ENCODE measurements at regions not wholly inside any gene's neighbourhood (a gene's known extent, or its start where the extent isn't known, plus 50 kb on each side); places are given as distances from the start of the nearest gene placed in this dataset.
A peak's percentile ranks its signal among the peaks of the same experiment; 100 is the strongest.
"Not testable (repeated sequence)": the region's sequence is repeated elsewhere in the genome, so short reads cannot be mapped to it uniquely, and the experiment has no call there.

GRCh38 chr1:56129837-56130236, 449.5 kb downstream of the PLPP3 start:
- Histone ChIP-seq H3K36me3 (ENCODE audit: control insufficient read depth, insufficient read depth, low read length, severe bottlenecking) (no peaks in the 10 kb centered on the region), H3K4me3 (ENCODE audit: low read length) (no peak overlapping the region), H3K27me3 (replicated peaks; ENCODE audit: control insufficient read depth, insufficient read depth, low read length) (no peaks in the 10 kb centered on the region), H3K4me1 (ENCODE audit: control insufficient read depth, insufficient read depth, low read length) (peaks cover 13% of the 10 kb centered on the region), H3K9ac (ENCODE audit: low read length) (no peak overlapping the region), H3K9me3 (ENCODE audit: control insufficient read depth, low read length) (no peaks in the 10 kb centered on the region)
- DNase-seq (ENCODE audit: low read depth) = no peak

DNA sequence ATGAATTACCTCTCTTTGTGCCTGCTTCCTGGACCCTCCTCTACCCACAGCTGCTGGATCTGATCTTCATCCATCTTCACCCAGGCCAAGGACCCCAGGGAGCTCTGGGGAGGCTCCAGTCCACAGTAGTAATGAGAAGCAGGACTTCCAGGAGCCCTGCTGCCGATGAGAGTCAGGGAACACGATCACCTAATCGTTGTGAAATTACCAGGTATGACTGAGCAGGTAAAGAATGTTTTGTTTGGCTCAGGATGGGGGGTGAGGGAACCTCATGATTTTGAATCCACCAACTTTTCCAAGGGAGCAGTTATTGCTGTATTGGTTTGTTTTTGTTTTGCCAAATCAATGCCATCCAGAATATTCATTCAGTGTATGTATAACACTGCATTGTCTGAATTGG, 454.0 kb downstream of the PLPP3 start:
- no peaks in the 10 kb centered on the region for H3K36me3 ChIP-seq (ENCODE audit: control insufficient read depth, insufficient read depth, low read length, severe bottlenecking)
- H3K9ac ChIP-seq (ENCODE audit: low read length) = no peak overlapping the region
- no peak for DNase-seq (ENCODE audit: low read depth)
- H3K9me3 ChIP-seq (ENCODE audit: control insufficient read depth, low read length) = peaks cover 5% of the 10 kb centered on the region
- H3K27me3 ChIP-seq (replicated peaks; ENCODE audit: control insufficient read depth, insufficient read depth, low read length) = no peaks in the 10 kb centered on the region
- no peaks in the 10 kb centered on the region for H3K4me1 ChIP-seq (ENCODE audit: control insufficient read depth, insufficient read depth, low read length)
- H3K4me3 ChIP-seq (ENCODE audit: low read length) = no peak overlapping the region

DNA sequence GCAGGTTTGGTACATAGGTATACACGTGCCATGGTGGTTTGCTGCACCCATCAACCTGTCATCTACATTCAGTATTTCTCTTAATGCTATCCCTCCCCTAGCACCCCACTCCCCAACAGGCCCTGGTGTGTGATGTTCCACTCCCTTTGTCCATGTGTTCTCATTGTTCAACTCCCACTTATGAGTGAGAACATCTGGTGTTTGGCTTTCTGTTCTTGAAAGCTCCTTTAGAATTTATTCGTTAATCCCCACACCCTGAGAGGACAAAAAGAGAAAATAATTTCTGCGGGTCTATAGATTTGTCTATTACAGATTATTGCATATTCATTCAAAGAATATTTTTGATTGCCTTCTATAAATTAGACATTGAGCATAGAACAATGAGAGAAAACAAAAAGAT, 455.5 kb downstream of the PLPP3 start:
- Histone ChIP-seq H3K4me3 (ENCODE audit: low read length) (no peak overlapping the region), H3K27me3 (replicated peaks; ENCODE audit: control insufficient read depth, insufficient read depth, low read length) (no peaks in the 10 kb centered on the region), H3K4me1 (ENCODE audit: control insufficient read depth, insufficient read depth, low read length) (no peaks in the 10 kb centered on the region), H3K9ac (ENCODE audit: low read length) (no peak overlapping the region), H3K9me3 (ENCODE audit: control insufficient read depth, low read length) (peaks cover 5% of the 10 kb centered on the region), H3K36me3 (ENCODE audit: control insufficient read depth, insufficient read depth, low read length, severe bottlenecking) (no peaks in the 10 kb centered on the region)
- DNase-seq (ENCODE audit: low read depth) = no peak

- no peak overlapping the region for H3K9ac ChIP-seq (ENCODE audit: low read length)
- DNase-seq (ENCODE audit: low read depth) = peak; percentile 21
- H3K4me1 ChIP-seq (ENCODE audit: control insufficient read depth, insufficient read depth, low read length) = no peaks in the 10 kb centered on the region
- no peak overlapping the region for H3K4me3 ChIP-seq (ENCODE audit: low read length)
- H3K27me3 ChIP-seq (replicated peaks; ENCODE audit: control insufficient read depth, insufficient read depth, low read length) = no peaks in the 10 kb centered on the region
- H3K36me3 ChIP-seq (ENCODE audit: control insufficient read depth, insufficient read depth, low read length, severe bottlenecking) = no peaks in the 10 kb centered on the region
- H3K9me3 ChIP-seq (ENCODE audit: control insufficient read depth, low read length) = peaks cover 5% of the 10 kb centered on the region
These were observed 455.9 kb downstream of the PLPP3 start for GRCh38 chr1:56123421-56123820.

DNA sequence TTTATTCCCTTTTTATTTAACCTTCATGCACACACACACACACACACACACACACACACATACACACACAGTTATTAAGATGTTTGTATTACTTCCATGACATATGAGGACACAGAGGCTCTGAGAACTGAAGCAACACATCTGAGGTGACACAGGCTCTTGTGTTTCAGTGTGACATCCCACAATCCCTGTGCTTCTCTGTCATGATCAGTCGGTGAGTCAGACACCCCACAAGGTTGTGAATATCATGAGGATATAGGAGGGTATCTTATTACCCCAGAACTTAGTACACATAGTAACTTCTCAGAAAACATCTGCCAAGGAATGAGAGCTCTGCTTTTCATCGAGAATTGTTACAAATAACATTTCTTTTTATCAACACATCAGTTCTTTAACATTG, 459.3 kb downstream of the PLPP3 start:
- no peaks in the 10 kb centered on the region for H3K27me3 ChIP-seq (replicated peaks; ENCODE audit: control insufficient read depth, insufficient read depth, low read length)
- peaks cover 5% of the 10 kb centered on the region for H3K9me3 ChIP-seq (ENCODE audit: control insufficient read depth, low read length)
- no peak overlapping the region for H3K4me3 ChIP-seq (ENCODE audit: low read length)
- no peaks in the 10 kb centered on the region for H3K36me3 ChIP-seq (ENCODE audit: control insufficient read depth, insufficient read depth, low read length, severe bottlenecking)
- no peaks in the 10 kb centered on the region for H3K4me1 ChIP-seq (ENCODE audit: control insufficient read depth, insufficient read depth, low read length)
- no peak overlapping the region for H3K9ac ChIP-seq (ENCODE audit: low read length)
- DNase-seq (ENCODE audit: low read depth) = peak; percentile 40

DNA sequence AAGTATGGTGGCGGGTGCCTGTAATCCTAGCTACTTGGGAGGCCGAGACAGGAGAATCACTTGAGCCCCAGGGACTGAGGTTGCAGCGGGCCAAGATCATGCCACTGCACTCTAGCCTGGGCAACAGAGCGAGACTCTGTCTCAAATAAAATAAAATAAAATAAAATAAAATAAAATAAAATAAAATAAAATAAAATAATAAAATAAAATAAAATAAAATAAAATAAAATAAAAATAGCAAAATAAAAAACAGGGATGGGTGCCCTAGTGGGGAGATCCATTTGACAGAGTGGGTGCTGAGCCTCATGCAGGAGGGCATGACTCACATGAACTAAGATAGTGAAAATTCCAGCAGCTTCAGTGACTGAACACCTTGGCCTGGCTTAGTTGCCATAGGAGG, 460.7 kb downstream of the PLPP3 start:
- H3K9me3 ChIP-seq (ENCODE audit: control insufficient read depth, low read length); H3K4me3 ChIP-seq (ENCODE audit: low read length); H3K36me3 ChIP-seq (ENCODE audit: control insufficient read depth, insufficient read depth, low read length, severe bottlenecking); H3K9ac ChIP-seq (ENCODE audit: low read length); H3K4me1 ChIP-seq (ENCODE audit: control insufficient read depth, insufficient read depth, low read length); DNase-seq (ENCODE audit: low read depth); H3K27me3 ChIP-seq (replicated peaks; ENCODE audit: control insufficient read depth, insufficient read depth, low read length): not testable (repeated sequence)

GRCh38 chr1:56115701-56116100, 463.7 kb downstream of the PLPP3 start:
- Histone ChIP-seq H3K27me3 (replicated peaks; ENCODE audit: control insufficient read depth, insufficient read depth, low read length) (no peaks in the 10 kb centered on the region), H3K4me3 (ENCODE audit: low read length) (no peak overlapping the region), H3K4me1 (ENCODE audit: control insufficient read depth, insufficient read depth, low read length) (peaks cover 17% of the 10 kb centered on the region), H3K9me3 (ENCODE audit: control insufficient read depth, low read length) (peaks cover 13% of the 10 kb centered on the region), H3K36me3 (ENCODE audit: control insufficient read depth, insufficient read depth, low read length, severe bottlenecking) (no peaks in the 10 kb centered on the region), H3K9ac (ENCODE audit: low read length) (no peak overlapping the region)
- no peak for DNase-seq (ENCODE audit: low read depth)

- Histone ChIP-seq H3K4me3 (ENCODE audit: low read length) (peak overlapping the region; percentile 2), H3K27me3 (replicated peaks; ENCODE audit: control insufficient read depth, insufficient read depth, low read length) (no peaks in the 10 kb centered on the region), H3K36me3 (ENCODE audit: control insufficient read depth, insufficient read depth, low read length, severe bottlenecking) (no peaks in the 10 kb centered on the region), H3K4me1 (ENCODE audit: control insufficient read depth, insufficient read depth, low read length) (peaks cover 17% of the 10 kb centered on the region), H3K9me3 (ENCODE audit: control insufficient read depth, low read length) (peaks cover 13% of the 10 kb centered on the region), H3K9ac (ENCODE audit: low read length) (peak overlapping the region; percentile 36)
- no peak for DNase-seq (ENCODE audit: low read depth)
These were observed 465.7 kb downstream of the PLPP3 start for GRCh38 chr1:56113679-56114078.

DNA sequence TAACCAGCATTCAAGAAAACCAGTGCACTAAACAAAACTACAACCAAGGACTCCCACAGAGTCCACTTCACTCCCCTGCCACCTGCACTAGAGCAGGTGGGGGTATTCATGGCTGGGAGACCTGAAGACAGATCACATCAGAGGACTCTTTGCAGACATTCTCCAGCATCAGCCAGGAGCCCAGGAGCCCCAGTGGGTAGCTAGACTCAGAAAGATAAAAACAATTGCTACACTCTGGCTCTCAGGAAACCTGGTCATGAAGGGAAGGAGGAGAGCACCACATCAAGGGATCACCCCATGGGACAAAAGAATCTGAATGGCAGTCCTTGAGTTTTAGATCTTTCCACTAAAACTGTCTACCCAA, 472.1 kb downstream of the PLPP3 start:
- Histone ChIP-seq H3K27me3 (replicated peaks; ENCODE audit: control insufficient read depth, insufficient read depth, low read length) (no peaks in the 10 kb centered on the region), H3K4me1 (ENCODE audit: control insufficient read depth, insufficient read depth, low read length) (no peaks in the 10 kb centered on the region), H3K9ac (ENCODE audit: low read length) (no peak overlapping the region), H3K9me3 (ENCODE audit: control insufficient read depth, low read length) (peaks cover 23% of the 10 kb centered on the region), H3K36me3 (ENCODE audit: control insufficient read depth, insufficient read depth, low read length, severe bottlenecking) (no peaks in the 10 kb centered on the region), H3K4me3 (ENCODE audit: low read length) (no peak overlapping the region)
- DNase-seq (ENCODE audit: low read depth) = no peak

GRCh38 chr1:56106531-56107274, 472.7 kb downstream of the PLPP3 start:
- H3K4me3 ChIP-seq (ENCODE audit: low read length) = no peak overlapping the region
- H3K4me1 ChIP-seq (ENCODE audit: control insufficient read depth, insufficient read depth, low read length) = no peaks in the 10 kb centered on the region
- DNase-seq (ENCODE audit: low read depth) = no peak
- H3K9me3 ChIP-seq (ENCODE audit: control insufficient read depth, low read length) = peaks cover 17% of the 10 kb centered on the region
- H3K9ac ChIP-seq (ENCODE audit: low read length) = no peak overlapping the region
- no peaks in the 10 kb centered on the region for H3K36me3 ChIP-seq (ENCODE audit: control insufficient read depth, insufficient read depth, low read length, severe bottlenecking)
- no peaks in the 10 kb centered on the region for H3K27me3 ChIP-seq (replicated peaks; ENCODE audit: control insufficient read depth, insufficient read depth, low read length)

GRCh38 chr1:56105397-56105796, 474.0 kb downstream of the PLPP3 start:
- peaks cover 12% of the 10 kb centered on the region for H3K9me3 ChIP-seq (ENCODE audit: control insufficient read depth, low read length)
- H3K4me3 ChIP-seq (ENCODE audit: low read length) = no peak overlapping the region
- peaks cover under 1% of the 10 kb centered on the region for H3K4me1 ChIP-seq (ENCODE audit: control insufficient read depth, insufficient read depth, low read length)
- DNase-seq (ENCODE audit: low read depth) = no peak
- no peak overlapping the region for H3K9ac ChIP-seq (ENCODE audit: low read length)
- H3K27me3 ChIP-seq (replicated peaks; ENCODE audit: control insufficient read depth, insufficient read depth, low read length) = no peaks in the 10 kb centered on the region
- no peaks in the 10 kb centered on the region for H3K36me3 ChIP-seq (ENCODE audit: control insufficient read depth, insufficient read depth, low read length, severe bottlenecking)

GRCh38 chr1:56099766-56100265, 479.5 kb downstream of the PLPP3 start:
- H3K36me3 ChIP-seq (ENCODE audit: control insufficient read depth, insufficient read depth, low read length, severe bottlenecking) = no peaks in the 10 kb centered on the region
- peaks cover 33% of the 10 kb centered on the region for H3K4me1 ChIP-seq (ENCODE audit: control insufficient read depth, insufficient read depth, low read length)
- H3K9me3 ChIP-seq (ENCODE audit: control insufficient read depth, low read length) = peaks cover 10% of the 10 kb centered on the region
- H3K9ac ChIP-seq (ENCODE audit: low read length) = no peak overlapping the region
- no peaks in the 10 kb centered on the region for H3K27me3 ChIP-seq (replicated peaks; ENCODE audit: control insufficient read depth, insufficient read depth, low read length)
- no peak overlapping the region for H3K4me3 ChIP-seq (ENCODE audit: low read length)
- peak; percentile 30 for DNase-seq (ENCODE audit: low read depth)
